ENCODE measurements at regions not wholly inside any gene's neighbourhood (a gene's known extent, or its start where the extent isn't known, plus 50 kb on each side); places are given as distances from the start of the nearest gene placed in this dataset.
"Not testable (repeated sequence)": the region's sequence is repeated elsewhere in the genome, so short reads cannot be mapped to it uniquely, and the experiment has no call there.

DNA sequence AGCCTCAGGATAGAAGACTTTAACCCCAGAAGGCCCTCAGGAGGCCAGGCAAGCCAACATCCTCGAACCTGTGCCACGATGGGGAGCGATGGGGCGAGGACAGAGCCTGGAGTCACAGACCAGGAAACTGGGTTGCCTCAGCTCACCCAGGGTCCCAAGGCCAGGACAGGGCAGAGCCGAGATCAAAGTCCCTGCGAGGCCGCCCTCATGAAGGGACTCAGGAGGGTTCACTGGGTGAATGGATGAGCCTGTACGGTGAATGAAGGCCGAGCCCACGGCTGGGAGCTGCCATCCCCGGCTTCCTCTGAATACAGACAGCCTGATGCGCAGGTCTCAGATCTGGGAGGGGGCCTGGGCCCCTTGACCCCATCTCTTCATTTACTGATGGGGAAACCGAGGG, 170.1 kb upstream of the FOXD4L5 start:
- H3K27me3 ChIP-seq (replicated peaks; ENCODE audit: insufficient read depth, low read depth, low read length, poor library complexity); DNase-seq (ENCODE audit: low spot score); H3K27ac ChIP-seq (ENCODE audit: low read depth, low read length, poor library complexity, severe bottlenecking); intact Hi-C loops (cut with micrococcal nuclease; ENCODE audit: unreplicated experiment); BruUV-seq (replicated peaks); CTCF ChIA-PET; POLR2A ChIA-PET (ENCODE audit: low non-redundant PET); H3K4me1 ChIP-seq (ENCODE audit: insufficient read depth, low read length, poor library complexity, severe bottlenecking); H3K36me3 ChIP-seq (ENCODE audit: insufficient read depth, low read length, poor library complexity, severe bottlenecking); H3K4me3 ChIP-seq (ENCODE audit: low read depth, low read length, poor library complexity, severe bottlenecking); H3K9me3 ChIP-seq (ENCODE audit: low read depth, low read length, poor library complexity, severe bottlenecking): not testable (repeated sequence)

- H3K4me3 ChIP-seq (ENCODE audit: low read depth, low read length, poor library complexity, severe bottlenecking); intact Hi-C loops (cut with micrococcal nuclease; ENCODE audit: unreplicated experiment); H3K27ac ChIP-seq (ENCODE audit: low read depth, low read length, poor library complexity, severe bottlenecking); H3K4me1 ChIP-seq (ENCODE audit: insufficient read depth, low read length, poor library complexity, severe bottlenecking); H3K27me3 ChIP-seq (replicated peaks; ENCODE audit: insufficient read depth, low read depth, low read length, poor library complexity); CTCF ChIA-PET; H3K9me3 ChIP-seq (ENCODE audit: low read depth, low read length, poor library complexity, severe bottlenecking); BruUV-seq (replicated peaks); DNase-seq (ENCODE audit: low spot score); H3K36me3 ChIP-seq (ENCODE audit: insufficient read depth, low read length, poor library complexity, severe bottlenecking); POLR2A ChIA-PET (ENCODE audit: low non-redundant PET): not testable (repeated sequence)
Observed at GRCh38 chr9:65454666-65455065, 169.7 kb upstream of the FOXD4L5 start.

DNA sequence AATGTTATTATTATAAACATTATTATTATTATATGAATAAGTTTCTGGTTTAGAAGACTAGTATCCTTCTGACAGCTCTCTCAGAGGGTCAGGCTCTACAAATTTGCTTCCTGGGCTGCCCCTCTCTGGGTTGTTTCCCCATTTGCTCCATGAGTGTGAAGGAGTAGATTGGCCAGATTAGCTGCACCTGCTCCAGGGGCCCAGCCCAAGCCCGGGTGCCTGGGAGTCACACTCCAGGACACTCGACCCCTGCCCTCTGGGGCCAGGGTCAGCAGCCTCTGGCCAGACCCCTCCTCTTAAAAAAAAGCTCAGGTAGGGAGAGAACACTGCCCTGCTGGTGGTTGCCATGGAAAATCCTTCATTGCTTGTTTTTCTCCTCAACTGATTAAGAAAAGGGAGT, 169.0 kb upstream of the FOXD4L5 start:
- H3K9me3 ChIP-seq (ENCODE audit: low read depth, low read length, poor library complexity, severe bottlenecking); H3K27ac ChIP-seq (ENCODE audit: low read depth, low read length, poor library complexity, severe bottlenecking); POLR2A ChIA-PET (ENCODE audit: low non-redundant PET); BruUV-seq (replicated peaks); H3K4me1 ChIP-seq (ENCODE audit: insufficient read depth, low read length, poor library complexity, severe bottlenecking); CTCF ChIA-PET; intact Hi-C loops (cut with micrococcal nuclease; ENCODE audit: unreplicated experiment); H3K4me3 ChIP-seq (ENCODE audit: low read depth, low read length, poor library complexity, severe bottlenecking); H3K36me3 ChIP-seq (ENCODE audit: insufficient read depth, low read length, poor library complexity, severe bottlenecking); DNase-seq (ENCODE audit: low spot score); H3K27me3 ChIP-seq (replicated peaks; ENCODE audit: insufficient read depth, low read depth, low read length, poor library complexity): not testable (repeated sequence)

DNA sequence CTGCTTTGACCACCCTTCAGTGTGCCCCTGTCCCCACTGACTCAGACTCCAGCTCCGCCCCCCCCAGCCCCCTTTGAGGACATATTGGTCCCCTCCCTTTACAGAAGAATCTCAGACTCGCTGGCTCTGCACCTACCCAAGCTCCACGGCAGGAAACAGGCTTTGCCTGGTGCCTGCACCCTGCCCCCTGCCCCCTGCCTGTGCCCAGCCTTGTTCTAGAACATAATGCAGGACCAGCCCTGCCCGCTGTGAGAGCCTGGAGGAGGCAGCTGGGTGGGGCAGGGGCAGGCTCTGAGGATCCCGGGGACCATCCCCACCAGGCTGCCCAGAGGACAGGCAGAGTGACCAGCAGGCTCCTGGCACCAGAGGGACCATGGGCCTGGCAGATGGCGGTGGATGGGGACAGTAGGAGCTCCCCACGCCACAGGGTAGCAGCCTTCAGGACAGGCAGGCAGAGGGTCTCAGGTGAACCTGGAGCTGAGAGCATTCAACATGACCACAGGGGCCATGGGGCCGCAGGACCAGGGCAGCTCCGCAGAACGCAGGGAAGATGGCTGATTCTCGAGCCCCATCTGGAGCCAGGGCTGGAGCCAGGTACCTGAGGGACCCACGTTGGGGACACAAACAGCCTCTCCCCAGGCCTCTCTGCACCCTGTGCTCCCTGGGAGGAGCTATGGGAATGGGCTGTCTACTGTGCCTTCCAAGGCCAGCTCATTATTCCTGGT, 165.0 kb upstream of the FOXD4L5 start:
- H3K27ac ChIP-seq (ENCODE audit: low read depth, low read length, poor library complexity, severe bottlenecking); POLR2A ChIA-PET (ENCODE audit: low non-redundant PET); H3K27me3 ChIP-seq (replicated peaks; ENCODE audit: insufficient read depth, low read depth, low read length, poor library complexity); H3K4me1 ChIP-seq (ENCODE audit: insufficient read depth, low read length, poor library complexity, severe bottlenecking); DNase-seq (ENCODE audit: low spot score); H3K4me3 ChIP-seq (ENCODE audit: low read depth, low read length, poor library complexity, severe bottlenecking); H3K36me3 ChIP-seq (ENCODE audit: insufficient read depth, low read length, poor library complexity, severe bottlenecking); intact Hi-C loops (cut with micrococcal nuclease; ENCODE audit: unreplicated experiment); CTCF ChIA-PET; BruUV-seq (replicated peaks): not testable (repeated sequence)
- H3K9me3 ChIP-seq (ENCODE audit: low read depth, low read length, poor library complexity, severe bottlenecking) = peaks cover 10% of the 10 kb centered on the region

GRCh38 chr9:65449423-65449822, 164.4 kb upstream of the FOXD4L5 start:
- no peaks in the 10 kb centered on the region for H3K4me1 ChIP-seq (ENCODE audit: insufficient read depth, low read length, poor library complexity, severe bottlenecking)
- H3K27ac ChIP-seq (ENCODE audit: low read depth, low read length, poor library complexity, severe bottlenecking) = no peak overlapping the region
- no peak overlapping the region for H3K4me3 ChIP-seq (ENCODE audit: low read depth, low read length, poor library complexity, severe bottlenecking)
- DNase-seq (ENCODE audit: low spot score) = no peak
- intact Hi-C loops (cut with micrococcal nuclease; ENCODE audit: unreplicated experiment) = no loop called here
- peaks cover 10% of the 10 kb centered on the region for H3K9me3 ChIP-seq (ENCODE audit: low read depth, low read length, poor library complexity, severe bottlenecking)
- no TSS peak for BruUV-seq (replicated peaks)
- no peaks in the 10 kb centered on the region for H3K27me3 ChIP-seq (replicated peaks; ENCODE audit: insufficient read depth, low read depth, low read length, poor library complexity)
- CTCF ChIA-PET = no interaction called here
- POLR2A ChIA-PET (ENCODE audit: low non-redundant PET) = no interaction called here
- no peak for TF ChIP-seq CTCF (conservative IDR thresholded peaks at IDR 0.05; ENCODE audit: low read depth, low read length)
- no peak for TF ChIP-seq EZH2 (IDR thresholded peaks at IDR 0.05; ENCODE audit: borderline replicate concordance, low read depth, low read length, poor library complexity, severe bottlenecking)
- no peaks in the 10 kb centered on the region for H3K36me3 ChIP-seq (ENCODE audit: insufficient read depth, low read length, poor library complexity, severe bottlenecking)

DNA sequence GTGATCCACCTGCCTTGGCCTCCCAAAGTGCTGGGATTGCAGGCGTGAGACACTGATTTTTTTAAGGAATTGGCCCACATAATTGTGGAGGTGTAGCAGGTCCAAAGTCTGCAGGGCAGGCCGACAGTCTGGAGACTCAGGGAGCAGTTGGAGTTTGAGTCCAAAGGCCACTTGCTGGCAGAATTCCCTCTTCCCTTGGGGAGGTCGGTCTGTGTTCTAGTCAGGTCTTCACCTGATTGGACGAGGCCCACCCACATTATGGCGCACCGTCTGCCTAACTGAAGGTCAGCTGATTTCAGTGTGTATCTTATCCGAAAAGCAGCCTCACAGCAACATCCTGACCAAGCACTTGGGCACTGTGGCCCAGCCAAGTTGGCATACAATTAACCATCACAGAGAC, 162.1 kb upstream of the FOXD4L5 start:
- CTCF ChIA-PET; H3K27ac ChIP-seq (ENCODE audit: low read depth, low read length, poor library complexity, severe bottlenecking); H3K36me3 ChIP-seq (ENCODE audit: insufficient read depth, low read length, poor library complexity, severe bottlenecking); H3K27me3 ChIP-seq (replicated peaks; ENCODE audit: insufficient read depth, low read depth, low read length, poor library complexity); intact Hi-C loops (cut with micrococcal nuclease; ENCODE audit: unreplicated experiment); H3K4me3 ChIP-seq (ENCODE audit: low read depth, low read length, poor library complexity, severe bottlenecking); H3K4me1 ChIP-seq (ENCODE audit: insufficient read depth, low read length, poor library complexity, severe bottlenecking); BruUV-seq (replicated peaks); POLR2A ChIA-PET (ENCODE audit: low non-redundant PET); DNase-seq (ENCODE audit: low spot score): not testable (repeated sequence)
- peaks cover 10% of the 10 kb centered on the region for H3K9me3 ChIP-seq (ENCODE audit: low read depth, low read length, poor library complexity, severe bottlenecking)

DNA sequence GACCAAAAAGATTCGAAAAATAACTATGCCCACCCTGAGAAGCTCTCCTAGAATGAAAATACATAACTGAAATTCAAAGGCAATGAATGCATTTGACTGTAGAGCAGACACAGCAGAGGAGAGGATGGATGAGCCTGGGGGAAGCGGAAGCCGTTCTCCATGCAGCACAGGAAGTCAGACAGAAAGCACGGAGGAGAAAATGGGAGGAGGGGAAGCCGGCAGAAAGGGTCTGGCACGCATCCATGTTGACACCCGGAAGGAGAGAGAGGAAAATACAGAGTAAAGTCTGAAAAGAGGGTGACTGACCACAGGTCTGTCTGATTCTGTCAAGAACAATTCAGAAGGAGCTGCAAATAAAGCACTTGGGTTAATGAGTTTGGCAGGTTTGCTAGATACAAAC, 161.0 kb upstream of the FOXD4L5 start:
- POLR2A ChIA-PET (ENCODE audit: low non-redundant PET); H3K4me3 ChIP-seq (ENCODE audit: low read depth, low read length, poor library complexity, severe bottlenecking); H3K4me1 ChIP-seq (ENCODE audit: insufficient read depth, low read length, poor library complexity, severe bottlenecking); H3K36me3 ChIP-seq (ENCODE audit: insufficient read depth, low read length, poor library complexity, severe bottlenecking); DNase-seq (ENCODE audit: low spot score); intact Hi-C loops (cut with micrococcal nuclease; ENCODE audit: unreplicated experiment); H3K27ac ChIP-seq (ENCODE audit: low read depth, low read length, poor library complexity, severe bottlenecking); H3K27me3 ChIP-seq (replicated peaks; ENCODE audit: insufficient read depth, low read depth, low read length, poor library complexity); BruUV-seq (replicated peaks); CTCF ChIA-PET: not testable (repeated sequence)
- peaks cover 10% of the 10 kb centered on the region for H3K9me3 ChIP-seq (ENCODE audit: low read depth, low read length, poor library complexity, severe bottlenecking)

All from A673 (cell line).